ENCODE measurements at regions not wholly inside any gene's neighbourhood (a gene's known extent, or its start where the extent isn't known, plus 50 kb on each side); places are given as distances from the start of the nearest gene placed in this dataset.
A peak's percentile ranks its signal among the peaks of the same experiment; 100 is the strongest.

- Histone ChIP-seq H3K27me3 (no peaks in the 10 kb centered on the region), H3K4me1 (peaks cover 0 to 12% of the 10 kb centered on the region in 2 donors), H3K4me3 (no peak overlapping the region), H3K36me3 (no peaks in the 10 kb centered on the region), H3K9me3 (no peaks in the 10 kb centered on the region), H3K27ac (no peak overlapping the region)
- TF ChIP-seq CTCF (IDR thresholded peaks at IDR 0.05) = no peak
- DNase-seq (ENCODE audit: low spot score) = no peak
These were observed 122.2 kb upstream of the NCAM1 start for GRCh38 chr11:112839051-112839450.

- Histone ChIP-seq H3K4me1 (no peaks in the 10 kb centered on the region), H3K36me3 (no peaks in the 10 kb centered on the region), H3K4me3 (no peak overlapping the region), H3K27ac (no peak overlapping the region), H3K27me3 (no peaks in the 10 kb centered on the region), H3K9me3 (no peaks in the 10 kb centered on the region)
- no peak for DNase-seq (ENCODE audit: low spot score)
- TF ChIP-seq CTCF (IDR thresholded peaks at IDR 0.05) = no peak
These were observed 119.5 kb upstream of the NCAM1 start for GRCh38 chr11:112841729-112842128.

GRCh38 chr11:112842151-112842550 lies 119.1 kb upstream of the NCAM1 start:
- no peak for TF ChIP-seq CTCF (IDR thresholded peaks at IDR 0.05)
- Histone ChIP-seq H3K4me1 (no peaks in the 10 kb centered on the region), H3K27me3 (no peaks in the 10 kb centered on the region), H3K9me3 (no peaks in the 10 kb centered on the region), H3K27ac (no peak overlapping the region), H3K36me3 (no peaks in the 10 kb centered on the region), H3K4me3 (no peak overlapping the region)
- DNase-seq (ENCODE audit: low spot score) = no peak

- H3K27me3 ChIP-seq = no peaks in the 10 kb centered on the region
- no peaks in the 10 kb centered on the region for H3K9me3 ChIP-seq
- no peaks in the 10 kb centered on the region for H3K4me1 ChIP-seq
- no peaks in the 10 kb centered on the region for H3K36me3 ChIP-seq
- no peak for TF ChIP-seq CTCF (IDR thresholded peaks at IDR 0.05)
- DNase-seq (ENCODE audit: low spot score) = no peak
- H3K4me3 ChIP-seq = no peak overlapping the region
- H3K27ac ChIP-seq = no peak overlapping the region
These were observed 116.7 kb upstream of the NCAM1 start for GRCh38 chr11:112844517-112844916.

- Histone ChIP-seq H3K4me1 (peaks cover 0 to under 1% of the 10 kb centered on the region in 2 donors), H3K4me3 (no peak overlapping the region), H3K36me3 (no peaks in the 10 kb centered on the region), H3K9me3 (no peaks in the 10 kb centered on the region), H3K27me3 (no peaks in the 10 kb centered on the region), H3K27ac (no peak overlapping the region)
- TF ChIP-seq CTCF (IDR thresholded peaks at IDR 0.05) = no peak
- DNase-seq (ENCODE audit: low spot score) = no peak
These were observed 113.7 kb upstream of the NCAM1 start for GRCh38 chr11:112847568-112847967.

GRCh38 chr11:112852143-112852866 lies 108.9 kb upstream of the NCAM1 start:
- TF ChIP-seq CTCF (IDR thresholded peaks at IDR 0.05) = no peak
- Histone ChIP-seq H3K4me1 (peaks cover 0 to 11% of the 10 kb centered on the region in 2 donors), H3K4me3 (no peak overlapping the region), H3K9me3 (no peaks in the 10 kb centered on the region), H3K27ac (peak overlapping the region; percentile 59 to 86), H3K36me3 (no peaks in the 10 kb centered on the region), H3K27me3 (no peaks in the 10 kb centered on the region)
- no peak for DNase-seq (ENCODE audit: low spot score)
